K562 (cell line): ENCODE measurements at regions not wholly inside any gene's neighbourhood (a gene's known extent, or its start where the extent isn't known, plus 50 kb on each side); places are given as distances from the start of the nearest gene placed in this dataset.
A peak's percentile ranks its signal among the peaks of the same experiment; 100 is the strongest.

Experiments used
- ARID3B ChIP-seq: fragments of 250-450 bp; sonication (Bioruptor Pico); IDR thresholded peaks from 2 replicates; pipeline ENCODE4 v1.4.0; 2020; ENCODE audit warnings: borderline replicate concordance
- ATF3 ChIP-seq, 2 experiments: fragments of 450-650 bp in 1 of 2; sonication (generic) in 1 of 2; formaldehyde crosslinking in 1 of 2; IDR thresholded peaks in 1 of 2; conservative IDR thresholded peaks in 1 of 2; 2 replicates each; pipeline versions ENCODE4 v1.6.1 to v1.8.1; 2016 to 2023; ENCODE audit warnings: mild to moderate bottlenecking in 2 of 2, moderate library complexity in 2 of 2, inconsistent platforms in 1 of 2, missing genetic modification reagents in 1 of 2
- ATF6 ChIP-seq: sonication (generic); formaldehyde crosslinking; IDR thresholded peaks from 2 replicates; pipeline ENCODE4 v1.4.0; 2020; ENCODE audit warnings: mild to moderate bottlenecking, missing genetic modification reagents
- ATF7 ChIP-seq: fragments of 450-650 bp; IDR thresholded peaks from 2 replicates; pipeline ENCODE4 v1.7.1; 2014; ENCODE audit warnings: mild to moderate bottlenecking, moderate library complexity
- E2F4 ChIP-seq: sonication (generic); formaldehyde crosslinking; IDR thresholded peaks from 2 replicates; pipeline ENCODE4 v1.8.0; 2022; ENCODE audit warnings: mild to moderate bottlenecking, low read depth, missing genetic modification reagents
- E2F8 ChIP-seq: fragments of 450-650 bp; IDR thresholded peaks from 2 replicates; pipeline ENCODE4 v1.7.1; 2018; ENCODE audit warnings: mild to moderate bottlenecking, low read depth; ENCODE audit not compliant: partially characterized antibody
- GTF2F1 ChIP-seq: IDR thresholded peaks from 2 replicates; pipeline ENCODE4 v1.6.1; 2011; ENCODE audit warnings: low read depth, low read length, improper control_type of control experiment
- MIER1 ChIP-seq: fragments of 450-650 bp; IDR thresholded peaks from 2 replicates; pipeline ENCODE4 v1.6.1; 2016; ENCODE audit warnings: antibody characterized with exemption, mild to moderate bottlenecking, low read depth
- MLX ChIP-seq, 2 experiments: fragments of 450-650 bp in 1 of 2; sonication (generic) in 1 of 2; formaldehyde crosslinking; conservative IDR thresholded peaks; 2 replicates each; pipeline versions ENCODE4 v1.4.0 to v1.8.1; 2020 to 2022; ENCODE audit warnings: mild to moderate bottlenecking in 1 of 2, missing genetic modification reagents in 1 of 2
- PATZ1 ChIP-seq: fragments of 250-450 bp; sonication (Bioruptor Pico); IDR thresholded peaks from 2 replicates; pipeline ENCODE4 v1.5.0; 2020; ENCODE audit warnings: mild to moderate bottlenecking, borderline replicate concordance
- PHF8 ChIP-seq: fragments of 200-600 bp; sonication (generic); IDR thresholded peaks from 2 replicates; pipeline ENCODE4 v1.6.1; 2012; ENCODE audit warnings: mixed run types, mild to moderate bottlenecking, inconsistent platforms, low read length, moderate library complexity, borderline replicate concordance
- TCF15 ChIP-seq: fragments of 250-450 bp; sonication (Bioruptor Pico); IDR thresholded peaks from 2 replicates; pipeline ENCODE4 v1.8.0; 2022; ENCODE audit warnings: moderate library complexity, mild to moderate bottlenecking, inconsistent platforms
- ZBTB7A ChIP-seq: IDR thresholded peaks from 2 replicates; pipeline ENCODE4 v1.6.1; 2011; ENCODE audit warnings: low read depth, mild to moderate bottlenecking, low read length, moderate library complexity, borderline replicate concordance; ENCODE audit not compliant: control insufficient read depth

- TF ChIP-seq MLX (CRISPR knock-in tag; conservative IDR thresholded peaks at IDR 0.05) = no peak
- no peak for TF ChIP-seq E2F4 (CRISPR knock-in tag)
- TF ChIP-seq ZBTB7A = no peak
- peak; percentile 95 for TF ChIP-seq ATF7
- TF ChIP-seq TCF15 = no peak
- no peak for TF ChIP-seq ATF6 (CRISPR knock-in tag)
- TF ChIP-seq PATZ1 (CRISPR knock-in tag) = no peak
- no peak for TF ChIP-seq ARID3B (CRISPR knock-in tag)
- TF ChIP-seq PHF8 = no peak
- no peak for TF ChIP-seq MIER1
- TF ChIP-seq ATF3 (IDR thresholded peaks at IDR 0.05) = peak; percentile 99
- peak; percentile 79; the same call in 1 of the 2 replicates for TF ChIP-seq ATF3 (CRISPR knock-in tag; conservative IDR thresholded peaks at IDR 0.05)
- peak; percentile 53 for TF ChIP-seq E2F8
- no peak for TF ChIP-seq GTF2F1
Observed at GRCh38 chr10:63703113-63703670, 182.0 kb downstream of the REEP3 start (continued).
